ENCODE measurements at regions not wholly inside any gene's neighbourhood (a gene's known extent, or its start where the extent isn't known, plus 50 kb on each side); places are given as distances from the start of the nearest gene placed in this dataset.

- no peaks in the 10 kb centered on the region for H3K36me3 Mint-ChIP-seq (ENCODE audit: low read depth)
- no peak overlapping the region for H3K27ac Mint-ChIP-seq (ENCODE audit: unreplicated experiment)
- TF ChIP-seq CTCF (conservative IDR thresholded peaks at IDR 0.05), result no peak
- H3K4me1 Mint-ChIP-seq, result peaks cover 39% of the 10 kb centered on the region
- H3K4me3 Mint-ChIP-seq, result no peak overlapping the region
- no peak for DNase-seq (ENCODE audit: low read depth, low spot score)
- H3K27me3 Mint-ChIP-seq (ENCODE audit: low read depth), result peaks cover 9% of the 10 kb centered on the region
- H3K9me3 Mint-ChIP-seq, result no peaks in the 10 kb centered on the region
Observed at GRCh38 chr9:129262261-129262660, 84.2 kb upstream of the IER5L start.

GRCh38 chr9:129259375-129259774 lies 81.3 kb upstream of the IER5L start:
- Mint-ChIP-seq H3K9me3 (no peaks in the 10 kb centered on the region), H3K4me3 (no peak overlapping the region), H3K36me3 (ENCODE audit: low read depth) (no peaks in the 10 kb centered on the region), H3K27ac (ENCODE audit: unreplicated experiment) (no peak overlapping the region), H3K4me1 (peaks cover 59% of the 10 kb centered on the region), H3K27me3 (ENCODE audit: low read depth) (peaks cover 9% of the 10 kb centered on the region)
- no peak for TF ChIP-seq CTCF (conservative IDR thresholded peaks at IDR 0.05)
- no peak for DNase-seq (ENCODE audit: low read depth, low spot score)

DNA sequence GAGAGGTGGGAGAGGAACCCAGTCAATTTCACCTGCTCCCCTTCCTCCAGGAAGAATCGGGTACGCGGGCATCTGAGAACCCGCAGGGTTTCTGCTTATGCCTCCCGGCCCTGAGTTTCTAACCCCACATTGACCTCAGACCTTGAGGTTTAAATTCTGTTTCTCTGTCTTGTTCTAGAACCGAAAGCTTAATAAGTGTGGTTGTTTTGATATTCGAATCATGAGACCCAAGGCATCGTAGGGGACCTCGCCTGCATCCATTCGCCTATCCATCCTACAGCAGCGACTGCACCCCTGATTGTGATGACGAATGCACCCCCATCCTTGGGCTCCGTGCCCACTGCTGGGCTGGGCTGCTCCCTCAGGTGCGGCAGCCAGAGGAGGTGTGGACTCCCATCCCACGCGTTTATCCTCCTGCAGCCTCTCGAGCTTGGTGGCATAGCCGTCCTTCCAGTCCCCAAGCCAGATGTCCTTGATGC lies 80.8 kb upstream of the IER5L start:
- Mint-ChIP-seq H3K9me3 (no peaks in the 10 kb centered on the region), H3K4me3 (no peak overlapping the region), H3K27me3 (ENCODE audit: low read depth) (peaks cover 9% of the 10 kb centered on the region), H3K36me3 (ENCODE audit: low read depth) (no peaks in the 10 kb centered on the region), H3K4me1 (peaks cover 64% of the 10 kb centered on the region), H3K27ac (ENCODE audit: unreplicated experiment) (peak overlapping the region; percentile 31)
- no peak for DNase-seq (ENCODE audit: low read depth, low spot score)
- no peak for TF ChIP-seq CTCF (conservative IDR thresholded peaks at IDR 0.05)

DNA sequence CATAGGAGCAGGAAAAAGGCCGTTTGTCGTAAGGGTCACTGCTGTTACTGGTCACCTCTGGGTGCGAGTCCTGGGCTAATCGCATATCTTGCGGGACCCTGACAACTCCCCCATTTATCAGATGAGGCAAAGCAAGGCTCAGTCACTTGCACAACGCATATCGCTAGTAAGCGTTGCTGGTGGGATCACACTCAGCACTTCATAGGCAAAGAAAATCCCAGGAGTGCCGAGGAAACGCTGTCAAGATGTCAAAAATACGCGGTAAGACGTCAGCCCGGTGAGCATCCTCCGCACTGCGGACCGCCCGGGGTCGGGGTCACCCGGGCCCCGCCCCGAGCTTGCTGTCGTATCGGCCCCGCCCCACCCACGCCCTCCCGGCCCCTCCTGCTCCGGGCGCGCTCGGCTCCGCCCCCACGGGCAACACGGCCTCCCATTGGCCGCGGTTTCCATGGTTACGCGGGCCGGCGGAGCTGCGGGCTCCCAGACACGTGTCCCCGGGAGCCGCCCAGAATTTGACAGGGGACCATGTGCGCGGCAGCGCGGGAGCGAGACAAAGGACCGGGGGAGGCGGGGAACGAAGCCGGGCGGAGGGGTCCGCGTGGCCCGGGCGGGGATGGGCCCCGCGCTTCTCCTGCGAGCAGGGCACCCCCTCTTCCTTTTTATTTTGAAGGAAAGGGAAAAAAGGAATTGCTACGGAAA lies 80.2 kb upstream of the IER5L start:
- H3K4me3 Mint-ChIP-seq, result no peak overlapping the region
- H3K27me3 Mint-ChIP-seq (ENCODE audit: low read depth), result peaks cover 9% of the 10 kb centered on the region
- TF ChIP-seq CTCF (conservative IDR thresholded peaks at IDR 0.05), result no peak
- peaks cover 66% of the 10 kb centered on the region for H3K4me1 Mint-ChIP-seq
- peak; percentile 94 for DNase-seq (ENCODE audit: low read depth, low spot score)
- no peak overlapping the region for H3K27ac Mint-ChIP-seq (ENCODE audit: unreplicated experiment)
- H3K9me3 Mint-ChIP-seq, result no peaks in the 10 kb centered on the region
- H3K36me3 Mint-ChIP-seq (ENCODE audit: low read depth), result no peaks in the 10 kb centered on the region

DNA sequence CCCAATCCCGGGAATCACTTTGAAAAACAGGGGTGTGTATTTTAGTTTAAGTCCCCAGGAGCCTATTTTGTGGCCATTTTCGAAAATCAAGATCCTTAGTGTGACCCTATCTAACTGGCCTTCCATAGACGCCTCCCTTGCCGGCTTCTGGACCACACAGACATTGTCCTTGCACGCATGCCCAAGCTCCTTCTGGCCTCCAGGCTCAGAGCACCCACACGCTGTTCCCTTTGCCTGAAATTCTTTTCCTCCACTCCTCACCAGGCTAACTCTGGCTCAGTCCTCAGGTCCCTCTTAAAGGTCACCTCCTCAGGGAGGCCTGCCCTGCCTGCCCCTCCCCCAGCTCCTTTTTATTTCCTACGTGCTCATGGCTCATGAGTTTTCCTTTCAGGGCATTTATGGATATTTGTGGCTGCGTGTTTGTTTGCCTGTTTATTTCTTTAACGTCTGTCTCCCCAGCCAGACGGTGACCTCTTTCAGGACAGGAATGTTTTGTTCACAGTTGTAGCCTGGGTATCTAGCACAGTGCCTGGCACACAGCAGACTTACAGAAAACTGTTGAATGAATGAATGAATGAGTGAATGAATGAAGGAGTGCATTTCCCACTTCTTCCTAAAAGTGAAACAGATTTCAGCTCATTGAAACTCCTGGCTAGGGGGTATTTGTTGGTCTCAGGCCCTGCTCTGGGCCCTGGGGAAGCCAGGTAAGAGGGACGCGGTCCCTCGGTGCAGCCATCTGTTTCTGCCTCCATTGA lies 79.1 kb upstream of the IER5L start:
- no peak for DNase-seq (ENCODE audit: low read depth, low spot score)
- H3K36me3 Mint-ChIP-seq (ENCODE audit: low read depth), result no peaks in the 10 kb centered on the region
- peaks cover 9% of the 10 kb centered on the region for H3K27me3 Mint-ChIP-seq (ENCODE audit: low read depth)
- peak overlapping the region; percentile 88 for H3K27ac Mint-ChIP-seq (ENCODE audit: unreplicated experiment)
- H3K9me3 Mint-ChIP-seq, result no peaks in the 10 kb centered on the region
- H3K4me1 Mint-ChIP-seq, result peaks cover 71% of the 10 kb centered on the region
- TF ChIP-seq CTCF (conservative IDR thresholded peaks at IDR 0.05), result no peak
- no peak overlapping the region for H3K4me3 Mint-ChIP-seq
